ENCODE measurements at regions not wholly inside any gene's neighbourhood (a gene's known extent, or its start where the extent isn't known, plus 50 kb on each side); places are given as distances from the start of the nearest gene placed in this dataset.
A peak's percentile ranks its signal among the peaks of the same experiment; 100 is the strongest.

GRCh38 chr22:26732284-26732683 lies 74.9 kb downstream of the MIAT start:
- H3K36me3 ChIP-seq (ENCODE audit: control insufficient read depth, insufficient read depth, low read length) = no peaks in the 10 kb centered on the region
- no peaks in the 10 kb centered on the region for H3K9me3 ChIP-seq (ENCODE audit: control insufficient read depth, low read length)
- H3K4me3 ChIP-seq (ENCODE audit: extremely low read depth, insufficient read depth, low read length, poor library complexity, severe bottlenecking) = no peak overlapping the region
- H3K4me1 ChIP-seq (ENCODE audit: control insufficient read depth, insufficient read depth, low read length, poor library complexity, severe bottlenecking) = no peaks in the 10 kb centered on the region
- H3K27ac ChIP-seq (ENCODE audit: low read depth, low read length, severe bottlenecking) = no peak overlapping the region
- 55% methylated on average over 3 of the region's 7 CpGs; no CpG with 5 or more reads in 1 of the 2 experiments for WGBS, 2 experiments (ENCODE audit: insufficient coverage in 2 of 2)

GRCh38 chr22:26734339-26735018 lies 77.1 kb downstream of the MIAT start:
- H3K36me3 ChIP-seq (ENCODE audit: control insufficient read depth, insufficient read depth, low read length) = no peaks in the 10 kb centered on the region
- H3K9me3 ChIP-seq (ENCODE audit: control insufficient read depth, low read length) = no peaks in the 10 kb centered on the region
- H3K4me3 ChIP-seq (ENCODE audit: extremely low read depth, insufficient read depth, low read length, poor library complexity, severe bottlenecking) = no peak overlapping the region
- 70 to 83% methylated on average over 4 of the region's 4 CpGs for WGBS, 2 experiments (ENCODE audit: insufficient coverage in 2 of 2)
- H3K27ac ChIP-seq (ENCODE audit: low read depth, low read length, severe bottlenecking) = no peak overlapping the region
- no peaks in the 10 kb centered on the region for H3K4me1 ChIP-seq (ENCODE audit: control insufficient read depth, insufficient read depth, low read length, poor library complexity, severe bottlenecking)

GRCh38 chr22:26735019-26735409 lies 77.6 kb downstream of the MIAT start:
- Histone ChIP-seq H3K9me3 (ENCODE audit: control insufficient read depth, low read length) (no peaks in the 10 kb centered on the region), H3K27ac (ENCODE audit: low read depth, low read length, severe bottlenecking) (no peak overlapping the region), H3K4me1 (ENCODE audit: control insufficient read depth, insufficient read depth, low read length, poor library complexity, severe bottlenecking) (no peaks in the 10 kb centered on the region), H3K4me3 (ENCODE audit: extremely low read depth, insufficient read depth, low read length, poor library complexity, severe bottlenecking) (no peak overlapping the region), H3K36me3 (ENCODE audit: control insufficient read depth, insufficient read depth, low read length) (no peaks in the 10 kb centered on the region)
- 70 to 93% methylated on average over 2 to 3 of the region's 3 CpGs for WGBS, 2 experiments (ENCODE audit: insufficient coverage in 2 of 2)

GRCh38 chr22:26737262-26737661 lies 79.9 kb downstream of the MIAT start:
- no peaks in the 10 kb centered on the region for H3K36me3 ChIP-seq (ENCODE audit: control insufficient read depth, insufficient read depth, low read length)
- no peaks in the 10 kb centered on the region for H3K4me1 ChIP-seq (ENCODE audit: control insufficient read depth, insufficient read depth, low read length, poor library complexity, severe bottlenecking)
- H3K27ac ChIP-seq (ENCODE audit: low read depth, low read length, severe bottlenecking) = no peak overlapping the region
- H3K9me3 ChIP-seq (ENCODE audit: control insufficient read depth, low read length) = no peaks in the 10 kb centered on the region
- no peak overlapping the region for H3K4me3 ChIP-seq (ENCODE audit: extremely low read depth, insufficient read depth, low read length, poor library complexity, severe bottlenecking)
- 57 to 100% methylated on average over 1 of the region's 1 CpG for WGBS, 2 experiments (ENCODE audit: insufficient coverage in 2 of 2)

- Histone ChIP-seq H3K27ac (ENCODE audit: low read depth, low read length, severe bottlenecking) (peak overlapping the region; percentile 23), H3K9me3 (ENCODE audit: control insufficient read depth, low read length) (peaks cover 3% of the 10 kb centered on the region), H3K4me1 (ENCODE audit: control insufficient read depth, insufficient read depth, low read length, poor library complexity, severe bottlenecking) (no peaks in the 10 kb centered on the region), H3K4me3 (ENCODE audit: extremely low read depth, insufficient read depth, low read length, poor library complexity, severe bottlenecking) (no peak overlapping the region), H3K36me3 (ENCODE audit: control insufficient read depth, insufficient read depth, low read length) (no peaks in the 10 kb centered on the region)
- WGBS, 2 experiments (ENCODE audit: insufficient coverage in 2 of 2) = 33 to 46% methylated on average over 7 of the region's 9 CpGs
These were observed 82.9 kb downstream of the MIAT start for GRCh38 chr22:26740253-26740652.

GRCh38 chr22:26743149-26743548 lies 85.8 kb downstream of the MIAT start:
- H3K4me3 ChIP-seq (ENCODE audit: extremely low read depth, insufficient read depth, low read length, poor library complexity, severe bottlenecking) = no peak overlapping the region
- WGBS, 2 experiments (ENCODE audit: insufficient coverage in 2 of 2) = 89 to 93% methylated on average over 5 of the region's 5 CpGs
- no peak overlapping the region for H3K27ac ChIP-seq (ENCODE audit: low read depth, low read length, severe bottlenecking)
- H3K36me3 ChIP-seq (ENCODE audit: control insufficient read depth, insufficient read depth, low read length) = no peaks in the 10 kb centered on the region
- no peaks in the 10 kb centered on the region for H3K4me1 ChIP-seq (ENCODE audit: control insufficient read depth, insufficient read depth, low read length, poor library complexity, severe bottlenecking)
- H3K9me3 ChIP-seq (ENCODE audit: control insufficient read depth, low read length) = peaks cover 3% of the 10 kb centered on the region

- H3K9me3 ChIP-seq (ENCODE audit: control insufficient read depth, low read length) = peaks cover 3% of the 10 kb centered on the region
- H3K36me3 ChIP-seq (ENCODE audit: control insufficient read depth, insufficient read depth, low read length) = no peaks in the 10 kb centered on the region
- no peaks in the 10 kb centered on the region for H3K4me1 ChIP-seq (ENCODE audit: control insufficient read depth, insufficient read depth, low read length, poor library complexity, severe bottlenecking)
- 100% methylated on average over 1 of the region's 4 CpGs; no CpG with 5 or more reads in 1 of the 2 experiments for WGBS, 2 experiments (ENCODE audit: insufficient coverage in 2 of 2)
- no peak overlapping the region for H3K27ac ChIP-seq (ENCODE audit: low read depth, low read length, severe bottlenecking)
- H3K4me3 ChIP-seq (ENCODE audit: extremely low read depth, insufficient read depth, low read length, poor library complexity, severe bottlenecking) = no peak overlapping the region
These were observed 87.8 kb downstream of the MIAT start for GRCh38 chr22:26744892-26745808.

- H3K9me3 ChIP-seq (ENCODE audit: control insufficient read depth, low read length) = peaks cover 3% of the 10 kb centered on the region
- no CpG with 5 or more reads among the region's 1 CpG for WGBS, 2 experiments (ENCODE audit: insufficient coverage in 2 of 2)
These were observed 88.9 kb downstream of the MIAT start for GRCh38 chr22:26746311-26746710.

GRCh38 chr22:26748845-26749244 lies 91.5 kb downstream of the MIAT start:
- Histone ChIP-seq H3K27ac (ENCODE audit: low read depth, low read length, severe bottlenecking) (no peak overlapping the region), H3K4me1 (ENCODE audit: control insufficient read depth, insufficient read depth, low read length, poor library complexity, severe bottlenecking) (peaks cover 12% of the 10 kb centered on the region), H3K9me3 (ENCODE audit: control insufficient read depth, low read length) (no peaks in the 10 kb centered on the region), H3K4me3 (ENCODE audit: extremely low read depth, insufficient read depth, low read length, poor library complexity, severe bottlenecking) (no peak overlapping the region), H3K36me3 (ENCODE audit: control insufficient read depth, insufficient read depth, low read length) (no peaks in the 10 kb centered on the region)
- 81 to 86% methylated on average over 5 to 6 of the region's 6 CpGs for WGBS, 2 experiments (ENCODE audit: insufficient coverage in 2 of 2)

More at GRCh38 chr22:26746311-26746710, 88.9 kb downstream of the MIAT start:
- Histone ChIP-seq H3K27ac (ENCODE audit: low read depth, low read length, severe bottlenecking) (no peak overlapping the region), H3K4me3 (ENCODE audit: extremely low read depth, insufficient read depth, low read length, poor library complexity, severe bottlenecking) (no peak overlapping the region), H3K36me3 (ENCODE audit: control insufficient read depth, insufficient read depth, low read length) (no peaks in the 10 kb centered on the region), H3K4me1 (ENCODE audit: control insufficient read depth, insufficient read depth, low read length, poor library complexity, severe bottlenecking) (peaks cover 8% of the 10 kb centered on the region)

- Histone ChIP-seq H3K4me1 (ENCODE audit: control insufficient read depth, insufficient read depth, low read length, poor library complexity, severe bottlenecking) (peaks cover 12% of the 10 kb centered on the region), H3K9me3 (ENCODE audit: control insufficient read depth, low read length) (no peaks in the 10 kb centered on the region), H3K4me3 (ENCODE audit: extremely low read depth, insufficient read depth, low read length, poor library complexity, severe bottlenecking) (no peak overlapping the region), H3K36me3 (ENCODE audit: control insufficient read depth, insufficient read depth, low read length) (no peaks in the 10 kb centered on the region), H3K27ac (ENCODE audit: low read depth, low read length, severe bottlenecking) (peak overlapping the region; percentile 69)
- WGBS, 2 experiments (ENCODE audit: insufficient coverage in 2 of 2) = 6 to 7% methylated on average over 3 to 5 of the region's 5 CpGs
These were observed 93.8 kb downstream of the MIAT start for GRCh38 chr22:26751217-26751616.
